Uterus (tissue), 3 donors: ENCODE measurements at regions not wholly inside any gene's neighbourhood (a gene's known extent, or its start where the extent isn't known, plus 50 kb on each side); places are given as distances from the start of the nearest gene placed in this dataset.

Experiments
- DNase-seq, 2 donors: peaks; one replicate each; pipeline ENCODE4 v3.0.0-alpha.2; 2019 to 2020
- H3K27ac ChIP-seq, 2 donors: fragments of 200-600 bp; sonication (generic); 1 replicate in 1 of 2; 2 replicates in 1 of 2; pipeline ENCODE4 v1.5.1; 2016 to 2018
- H3K27me3 ChIP-seq, 2 donors: fragments of 200-600 bp; sonication (generic); one replicate each; pipeline ENCODE4 v1.5.1; 2018 to 2019; ENCODE audit warnings: control low read depth in 1 of 2
- H3K36me3 ChIP-seq, 2 donors: fragments of 200-600 bp; sonication (generic); one replicate each; pipeline ENCODE4 v1.5.1; 2019; ENCODE audit warnings: control low read depth in 1 of 2
- H3K4me1 ChIP-seq, 2 donors: fragments of 200-600 bp; sonication (generic); one replicate each; pipeline ENCODE4 v1.5.1; 2018 to 2019; ENCODE audit warnings: control low read depth in 1 of 2
- H3K4me3 ChIP-seq, 2 donors: fragments of 200-600 bp; sonication (generic); 1 replicate in 1 of 2; 2 replicates in 1 of 2; pipeline ENCODE4 v1.5.1; 2018 to 2019; ENCODE audit warnings: mild to moderate bottlenecking in 1 of 2
- H3K9me3 ChIP-seq, 2 donors: fragments of 200-600 bp; sonication (generic); one replicate each; pipeline ENCODE4 v1.5.1; 2019; ENCODE audit warnings: control low read depth in 1 of 2
- POLR2A ChIP-seq, 2 donors: fragments of 450-650 bp; IDR thresholded peaks; one replicate each; pipeline ENCODE4 v1.6.1; 2016; ENCODE audit warnings: antibody characterized with exemption in 2 of 2, mild to moderate bottlenecking in 1 of 2, moderate library complexity in 1 of 2
- intact Hi-C: fragments of 100-400 bp; cut with DNase I; formaldehyde crosslinking; loops from one replicate; pipeline ENCODE4 v1.15.1; 2023; ENCODE audit warnings: low total_unique reads
- TF ChIP-seq, protein P1 (sequence below), 4 experiments: fragments of 200-600 bp in 2 of 4; fragments of 450-650 bp in 2 of 4; sonication (generic) in 2 of 4; IDR thresholded peaks; one replicate each; pipeline ENCODE4 v1.5.1; 2016 to 2019; ENCODE audit warnings: antibody characterized with exemption in 4 of 4, mild to moderate bottlenecking in 2 of 4, moderate library complexity in 1 of 4
- donor health status: DM: yes; HTN: yes; CAD: no.

GRCh38 chr11:119513806-119514170 is 90.8 kb upstream of the THY1 start:
- no peak for DNase-seq
- TF ChIP-seq, protein P1, sequence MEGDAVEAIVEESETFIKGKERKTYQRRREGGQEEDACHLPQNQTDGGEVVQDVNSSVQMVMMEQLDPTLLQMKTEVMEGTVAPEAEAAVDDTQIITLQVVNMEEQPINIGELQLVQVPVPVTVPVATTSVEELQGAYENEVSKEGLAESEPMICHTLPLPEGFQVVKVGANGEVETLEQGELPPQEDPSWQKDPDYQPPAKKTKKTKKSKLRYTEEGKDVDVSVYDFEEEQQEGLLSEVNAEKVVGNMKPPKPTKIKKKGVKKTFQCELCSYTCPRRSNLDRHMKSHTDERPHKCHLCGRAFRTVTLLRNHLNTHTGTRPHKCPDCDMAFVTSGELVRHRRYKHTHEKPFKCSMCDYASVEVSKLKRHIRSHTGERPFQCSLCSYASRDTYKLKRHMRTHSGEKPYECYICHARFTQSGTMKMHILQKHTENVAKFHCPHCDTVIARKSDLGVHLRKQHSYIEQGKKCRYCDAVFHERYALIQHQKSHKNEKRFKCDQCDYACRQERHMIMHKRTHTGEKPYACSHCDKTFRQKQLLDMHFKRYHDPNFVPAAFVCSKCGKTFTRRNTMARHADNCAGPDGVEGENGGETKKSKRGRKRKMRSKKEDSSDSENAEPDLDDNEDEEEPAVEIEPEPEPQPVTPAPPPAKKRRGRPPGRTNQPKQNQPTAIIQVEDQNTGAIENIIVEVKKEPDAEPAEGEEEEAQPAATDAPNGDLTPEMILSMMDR (IDR thresholded peaks at IDR 0.05): no peak
- TF ChIP-seq POLR2A (IDR thresholded peaks at IDR 0.05): no peak
- intact Hi-C loops: no loop called here
- Histone ChIP-seq H3K36me3 (no peaks in the 10 kb centered on the region), H3K4me1 (no peaks in the 10 kb centered on the region), H3K27me3 (no peaks in the 10 kb centered on the region), H3K9me3 (no peaks in the 10 kb centered on the region), H3K4me3 (no peak overlapping the region), H3K27ac (no peak overlapping the region)

- Histone ChIP-seq H3K9me3 (no peaks in the 10 kb centered on the region), H3K4me3 (no peak overlapping the region), H3K27me3 (no peaks in the 10 kb centered on the region), H3K36me3 (no peaks in the 10 kb centered on the region), H3K27ac (no peak overlapping the region), H3K4me1 (no peaks in the 10 kb centered on the region)
- intact Hi-C loops: no loop called here
- no peak for DNase-seq
- no peak for TF ChIP-seq POLR2A (IDR thresholded peaks at IDR 0.05)
- TF ChIP-seq, protein P1 (IDR thresholded peaks at IDR 0.05): no peak
Observed at GRCh38 chr11:119513131-119513805, 90.3 kb upstream of the THY1 start.

DNA sequence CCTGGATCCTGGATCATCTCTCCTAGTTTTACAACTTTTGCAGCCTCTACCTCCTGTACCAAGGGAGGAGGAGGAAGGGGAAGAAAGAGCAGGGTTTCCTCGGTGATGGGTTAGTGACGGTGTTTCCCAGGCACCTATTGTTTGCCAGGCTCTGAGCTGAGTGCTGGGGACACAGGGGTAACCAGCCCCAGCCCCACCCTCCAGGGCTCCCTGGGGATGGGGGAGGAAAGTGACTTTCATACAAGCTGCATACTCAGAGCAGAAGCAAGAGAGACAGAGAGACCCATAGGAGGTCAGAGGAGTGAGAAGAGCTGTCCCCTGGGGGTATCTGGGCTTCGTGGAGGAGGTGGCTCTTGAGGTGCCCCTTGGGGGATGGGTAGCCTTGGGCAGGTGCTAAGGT is 89.4 kb upstream of the THY1 start:
- no peak for DNase-seq
- no peaks in the 10 kb centered on the region for H3K9me3 ChIP-seq
- intact Hi-C loops: no loop called here
- no peak overlapping the region for H3K27ac ChIP-seq
- TF ChIP-seq POLR2A (IDR thresholded peaks at IDR 0.05): no peak
- TF ChIP-seq, protein P1 (IDR thresholded peaks at IDR 0.05): no peak
- H3K4me3 ChIP-seq: no peak overlapping the region
- no peaks in the 10 kb centered on the region for H3K36me3 ChIP-seq
- H3K4me1 ChIP-seq: no peaks in the 10 kb centered on the region
- H3K27me3 ChIP-seq: no peaks in the 10 kb centered on the region

DNA sequence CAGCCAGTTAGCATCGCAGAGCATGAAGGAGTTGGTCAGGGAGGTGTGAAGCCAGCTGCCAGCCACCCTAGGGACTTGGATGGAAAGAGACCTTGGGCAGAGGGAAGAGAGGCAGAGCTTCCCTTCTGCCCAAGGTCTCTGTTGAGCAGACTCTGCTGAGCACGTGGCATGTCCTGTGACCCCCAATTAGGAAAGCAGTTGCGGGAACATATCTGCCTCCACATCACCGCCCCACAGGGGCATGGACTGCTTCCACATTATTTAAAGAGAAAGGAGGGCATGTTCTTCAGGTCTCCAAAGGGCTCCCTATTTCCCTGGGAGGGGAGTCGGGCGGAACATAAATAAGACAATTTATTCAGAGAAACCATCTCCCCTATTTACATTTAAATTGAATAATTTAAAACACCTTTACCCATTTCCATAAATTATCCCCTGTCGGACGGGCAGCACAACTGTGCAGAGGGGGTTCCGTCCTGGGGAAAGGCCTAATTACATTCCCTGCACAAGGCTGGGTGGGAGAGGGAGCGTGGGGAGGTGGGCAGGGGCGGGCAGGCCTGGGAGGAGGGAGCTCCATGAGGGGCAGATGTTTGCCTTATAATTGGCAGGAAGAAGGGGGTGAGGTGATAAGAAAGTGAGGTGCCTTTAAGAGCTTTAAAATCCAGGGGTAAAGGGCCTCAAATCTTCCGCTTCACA is 88.8 kb upstream of the THY1 start:
- TF ChIP-seq, protein P1 (IDR thresholded peaks at IDR 0.05): no peak
- TF ChIP-seq POLR2A (IDR thresholded peaks at IDR 0.05): no peak
- H3K36me3 ChIP-seq: no peaks in the 10 kb centered on the region
- intact Hi-C loops: no loop called here
- no peak for DNase-seq
- H3K4me3 ChIP-seq: no peak overlapping the region
- no peaks in the 10 kb centered on the region for H3K27me3 ChIP-seq
- no peaks in the 10 kb centered on the region for H3K4me1 ChIP-seq
- no peak overlapping the region for H3K27ac ChIP-seq
- H3K9me3 ChIP-seq: no peaks in the 10 kb centered on the region

- intact Hi-C loops: no loop called here
- TF ChIP-seq, protein P1 (IDR thresholded peaks at IDR 0.05): no peak
- no peak for TF ChIP-seq POLR2A (IDR thresholded peaks at IDR 0.05)
- H3K4me3 ChIP-seq: no peak overlapping the region
- no peaks in the 10 kb centered on the region for H3K9me3 ChIP-seq
- H3K27ac ChIP-seq: no peak overlapping the region
- no peaks in the 10 kb centered on the region for H3K4me1 ChIP-seq
- H3K27me3 ChIP-seq: no peaks in the 10 kb centered on the region
- H3K36me3 ChIP-seq: no peaks in the 10 kb centered on the region
- DNase-seq: peak in 1 of 2 donors; percentile 42
Observed at GRCh38 chr11:119509969-119510401, 87.0 kb upstream of the THY1 start.
